GM10266 (cell line): ENCODE measurements at regions not wholly inside any gene's neighbourhood (a gene's known extent, or its start where the extent isn't known, plus 50 kb on each side); places are given as distances from the start of the nearest gene placed in this dataset.

ENCODE experiments used
- DNase-seq: peaks from one replicate; pipeline ENCODE4 v3.0.0; 2012; ENCODE audit errors: extremely low spot score
- CTCF ChIP-seq: IDR thresholded peaks from 2 replicates; pipeline ENCODE4 v1.5.1; 2012; ENCODE audit warnings: mild to moderate bottlenecking, low read depth; ENCODE audit not compliant: control insufficient read depth, insufficient read depth; ENCODE audit errors: missing control alignments

- TF ChIP-seq CTCF = no peak
- no peak for DNase-seq
These were observed 107.1 kb downstream of the QRSL1 start for GRCh38 chr6:106736502-106736901.

- no peak for TF ChIP-seq CTCF
- no peak for DNase-seq
These were observed 106.5 kb downstream of the QRSL1 start for GRCh38 chr6:106735828-106736227.

GRCh38 chr6:106735136-106735633 is 105.8 kb downstream of the QRSL1 start:
- no peak for TF ChIP-seq CTCF
- DNase-seq = no peak

GRCh38 chr6:106733386-106733785 is 104.0 kb downstream of the QRSL1 start:
- no peak for TF ChIP-seq CTCF
- DNase-seq = no peak

GRCh38 chr6:106732376-106732940 is 103.1 kb downstream of the QRSL1 start:
- TF ChIP-seq CTCF = no peak
- DNase-seq = no peak

- TF ChIP-seq CTCF = no peak
- no peak for DNase-seq
These were observed 102.4 kb downstream of the QRSL1 start for GRCh38 chr6:106731843-106732160.

- TF ChIP-seq CTCF = no peak
- DNase-seq = no peak
These were observed 101.9 kb downstream of the QRSL1 start for GRCh38 chr6:106731144-106731842.
